SU-DHL-6 (cell line): ENCODE measurements at regions not wholly inside any gene's neighbourhood (a gene's known extent, or its start where the extent isn't known, plus 50 kb on each side); places are given as distances from the start of the nearest gene placed in this dataset.

Experiments
- H2AFZ ChIP-seq: fragments of 200-600 bp; sonication (generic); 2 replicates; pipeline ENCODE4 v1.6.1; 2014; ENCODE audit warnings: low read depth, mild to moderate bottlenecking, moderate library complexity, mixed read lengths, antibody characterized with exemption, low read length; ENCODE audit not compliant: severe bottlenecking
- H3F3A ChIP-seq: fragments of 200-600 bp; shearing (Covaris generic); 2 replicates; pipeline ENCODE4 v1.6.0; 2016; ENCODE audit warnings: antibody characterized with exemption, mild to moderate bottlenecking; ENCODE audit not compliant: insufficient read depth
- H3K27ac ChIP-seq: fragments of 200-600 bp; sonication (generic); 2 replicates; pipeline ENCODE4 v1.5.1; 2016; ENCODE audit warnings: low read depth, mild to moderate bottlenecking, low read length, moderate library complexity, mixed read lengths
- H3K27me3 ChIP-seq: fragments of 200-600 bp; sonication (generic), shearing (Covaris generic); 2 replicates; pipeline ENCODE4 v1.6.0; 2014; ENCODE audit warnings: mild to moderate bottlenecking, low read length
- H3K36me3 ChIP-seq: fragments of 200-600 bp; sonication (generic); 2 replicates; pipeline ENCODE4 v1.6.1; 2014; ENCODE audit warnings: mild to moderate bottlenecking, low read length, mixed read lengths
- H3K4me2 ChIP-seq: fragments of 300-600, 200-600 bp; shearing (Covaris generic), sonication (generic); 2 replicates; pipeline ENCODE4 v1.6.0; 2014; ENCODE audit warnings: low read length, low read depth, mild to moderate bottlenecking; ENCODE audit not compliant: poor library complexity, severe bottlenecking
- H3K4me3 ChIP-seq: fragments of 200-600 bp; sonication (generic); 2 replicates; pipeline ENCODE4 v1.5.1; 2014; ENCODE audit warnings: antibody characterized with exemption, low read length, mild to moderate bottlenecking, mixed read lengths; ENCODE audit not compliant: insufficient read depth, poor library complexity, severe bottlenecking
- H3K79me2 ChIP-seq: fragments of 200-600 bp; sonication (generic); 2 replicates; pipeline ENCODE4 v1.6.1; 2014; ENCODE audit warnings: mild to moderate bottlenecking, low read length, moderate library complexity; ENCODE audit not compliant: insufficient read depth
- H3K9ac ChIP-seq: fragments of 200-600 bp; sonication (generic); 2 replicates; pipeline ENCODE4 v1.7.0; 2014; ENCODE audit warnings: mild to moderate bottlenecking, low read length
- H3K9me2 ChIP-seq: fragments of 200-600 bp; sonication (generic); replicated peaks from 2 replicates; pipeline ENCODE4 v1.6.1; 2014; ENCODE audit warnings: low read length; ENCODE audit not compliant: insufficient read depth
- H3K9me3 ChIP-seq: fragments of 200-600 bp; sonication (generic); 2 replicates; pipeline ENCODE4 v1.6.1; 2014; ENCODE audit warnings: low read length, mixed read lengths; ENCODE audit not compliant: insufficient read depth
- H4K20me1 ChIP-seq: fragments of 200-600 bp; sonication (generic); 2 replicates; pipeline ENCODE4 v1.6.1; 2014; ENCODE audit warnings: low read depth, mild to moderate bottlenecking, antibody characterized with exemption, low read length, moderate library complexity, mixed read lengths
- EZH2phosphoT487 ChIP-seq: fragments of 200-600 bp; sonication (generic), shearing (Covaris generic); conservative IDR thresholded peaks from 2 replicates; pipeline ENCODE4 v1.6.1; 2018; ENCODE audit warnings: mild to moderate bottlenecking, antibody characterized with exemption, low read length, moderate library complexity, mixed read lengths
- TF ChIP-seq, protein P1 (sequence below): fragments of 200-600 bp; sonication (generic); IDR thresholded peaks from one replicate; pipeline ENCODE4 v1.5.1; 2017; ENCODE audit warnings: antibody characterized with exemption, mild to moderate bottlenecking, low read length, moderate library complexity; ENCODE audit not compliant: insufficient read depth, poor library complexity, severe bottlenecking

DNA sequence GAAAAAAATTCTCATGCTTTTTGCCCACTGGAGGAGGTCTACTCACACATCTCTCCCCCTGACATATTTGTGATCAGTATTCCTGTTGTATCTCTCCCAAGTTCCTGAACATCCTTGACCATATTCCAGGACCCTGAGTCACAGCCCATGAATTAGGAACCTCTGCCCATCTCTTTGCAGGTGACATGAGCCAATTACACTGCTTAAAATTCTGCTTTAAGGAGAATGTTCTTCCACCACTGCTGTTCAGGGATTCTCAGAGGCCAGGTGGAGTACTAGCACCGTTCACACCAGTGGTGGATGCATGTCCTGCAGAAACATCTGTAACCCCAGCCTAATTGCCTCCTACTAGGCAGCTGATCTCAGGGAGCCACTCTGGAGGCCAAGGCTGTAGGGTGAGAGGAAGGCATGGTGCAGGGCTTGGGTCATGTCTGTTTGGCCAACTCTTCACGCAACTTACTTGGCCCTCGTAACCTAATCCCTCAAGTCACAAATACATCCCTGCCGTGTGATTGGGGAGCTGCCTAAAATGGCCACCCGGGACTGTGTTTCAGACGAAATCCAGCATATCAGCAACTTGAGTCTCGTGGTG, 104.8 kb downstream of the GGTLC2 start:
- Histone ChIP-seq H3K4me3 (no peak overlapping the region), H3K36me3 (no peaks in the 10 kb centered on the region), H3K79me2 (no peaks in the 10 kb centered on the region), H3K9ac (no peak overlapping the region), H4K20me1 (no peaks in the 10 kb centered on the region), H3K9me2 (no peaks in the 10 kb centered on the region), H3K27me3 (no peaks in the 10 kb centered on the region), H3F3A (peaks cover 5% of the 10 kb centered on the region; the same call in 1 of the 2 replicates), H3K27ac (no peak overlapping the region), H2AFZ (no peak overlapping the region), H3K4me2 (no peak overlapping the region), H3K9me3 (no peaks in the 10 kb centered on the region)
- TF ChIP-seq, protein P1, sequence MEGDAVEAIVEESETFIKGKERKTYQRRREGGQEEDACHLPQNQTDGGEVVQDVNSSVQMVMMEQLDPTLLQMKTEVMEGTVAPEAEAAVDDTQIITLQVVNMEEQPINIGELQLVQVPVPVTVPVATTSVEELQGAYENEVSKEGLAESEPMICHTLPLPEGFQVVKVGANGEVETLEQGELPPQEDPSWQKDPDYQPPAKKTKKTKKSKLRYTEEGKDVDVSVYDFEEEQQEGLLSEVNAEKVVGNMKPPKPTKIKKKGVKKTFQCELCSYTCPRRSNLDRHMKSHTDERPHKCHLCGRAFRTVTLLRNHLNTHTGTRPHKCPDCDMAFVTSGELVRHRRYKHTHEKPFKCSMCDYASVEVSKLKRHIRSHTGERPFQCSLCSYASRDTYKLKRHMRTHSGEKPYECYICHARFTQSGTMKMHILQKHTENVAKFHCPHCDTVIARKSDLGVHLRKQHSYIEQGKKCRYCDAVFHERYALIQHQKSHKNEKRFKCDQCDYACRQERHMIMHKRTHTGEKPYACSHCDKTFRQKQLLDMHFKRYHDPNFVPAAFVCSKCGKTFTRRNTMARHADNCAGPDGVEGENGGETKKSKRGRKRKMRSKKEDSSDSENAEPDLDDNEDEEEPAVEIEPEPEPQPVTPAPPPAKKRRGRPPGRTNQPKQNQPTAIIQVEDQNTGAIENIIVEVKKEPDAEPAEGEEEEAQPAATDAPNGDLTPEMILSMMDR, result no peak
- no peak for TF ChIP-seq EZH2phosphoT487

DNA sequence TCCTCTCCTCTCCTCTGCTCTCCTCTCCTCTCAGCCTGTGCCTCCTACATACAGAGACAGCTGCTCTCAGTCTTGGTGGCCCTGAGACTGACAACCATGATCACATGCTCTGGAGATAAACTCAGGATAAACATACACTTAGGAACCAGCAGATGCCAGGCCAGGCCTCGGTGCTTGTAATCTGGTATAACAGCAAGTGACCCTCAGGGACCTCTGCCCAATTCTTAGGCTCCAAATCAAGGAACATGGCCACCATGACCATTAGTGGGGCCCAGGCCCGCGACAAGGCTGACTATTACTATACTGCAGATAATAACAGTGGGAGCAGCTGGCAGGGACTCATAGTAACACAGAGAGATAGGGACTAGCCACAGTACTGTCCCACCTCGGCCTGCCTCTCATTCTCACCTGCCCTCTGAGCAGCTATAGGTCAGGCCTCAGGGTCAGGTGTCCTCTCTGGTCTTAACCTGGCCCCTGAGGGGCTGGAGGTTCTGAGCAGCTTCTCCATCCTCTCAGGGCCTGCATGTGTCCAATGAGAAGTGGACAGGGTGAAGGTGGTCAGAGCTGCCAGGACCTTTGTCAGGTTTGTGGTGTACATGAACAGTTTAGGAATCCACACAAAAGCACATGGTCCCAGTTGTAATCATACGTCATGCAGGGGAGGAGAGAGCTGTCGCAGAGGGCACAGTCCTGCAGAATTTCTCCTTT, 106.1 kb downstream of the GGTLC2 start:
- no peak overlapping the region for H3K27ac ChIP-seq
- no peaks in the 10 kb centered on the region for H3K9me3 ChIP-seq
- no peak for TF ChIP-seq EZH2phosphoT487
- TF ChIP-seq, protein P1, result no peak
- H3K9ac ChIP-seq, result no peak overlapping the region
- no peaks in the 10 kb centered on the region for H3K27me3 ChIP-seq
- H3K4me2 ChIP-seq, result no peak overlapping the region
- no peaks in the 10 kb centered on the region for H3K9me2 ChIP-seq
- peaks cover 5% of the 10 kb centered on the region; the same call in 1 of the 2 replicates for H3F3A ChIP-seq
- no peaks in the 10 kb centered on the region for H3K79me2 ChIP-seq
- H4K20me1 ChIP-seq, result no peaks in the 10 kb centered on the region
- H3K36me3 ChIP-seq, result no peaks in the 10 kb centered on the region
- H3K4me3 ChIP-seq, result no peak overlapping the region
- H2AFZ ChIP-seq, result no peak overlapping the region

DNA sequence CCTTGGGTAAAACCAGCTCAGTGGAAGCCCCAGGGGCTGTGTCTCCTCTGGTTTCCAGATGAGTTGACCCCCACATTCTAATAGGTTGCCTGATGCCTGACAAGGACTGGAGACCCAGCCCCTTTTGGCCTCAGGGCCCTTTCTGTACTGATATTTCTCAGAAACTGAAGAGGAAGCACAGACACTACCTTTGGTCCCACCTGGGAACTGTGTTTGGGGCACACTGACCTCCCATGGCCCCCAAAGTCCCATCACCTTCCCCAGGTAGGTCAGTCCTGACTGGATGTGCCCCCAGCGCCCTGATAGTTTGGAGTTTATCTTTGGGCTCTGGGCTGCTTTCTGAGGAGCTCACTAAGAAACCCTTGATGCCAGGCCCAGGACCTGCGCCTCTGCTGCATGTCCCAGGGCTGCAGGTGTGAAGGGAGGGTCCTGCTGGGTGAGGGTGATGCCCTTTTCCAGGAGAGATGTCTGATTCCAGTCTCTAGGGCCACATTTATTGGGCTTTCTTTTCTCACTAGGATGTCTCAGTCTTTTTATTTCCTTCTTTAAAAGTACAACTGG, 106.7 kb downstream of the GGTLC2 start:
- no peak overlapping the region for H3K4me2 ChIP-seq
- no peak overlapping the region for H3K9ac ChIP-seq
- H3K9me3 ChIP-seq, result no peaks in the 10 kb centered on the region
- H2AFZ ChIP-seq, result no peak overlapping the region
- H3K27me3 ChIP-seq, result no peaks in the 10 kb centered on the region
- H3K79me2 ChIP-seq, result no peaks in the 10 kb centered on the region
- H4K20me1 ChIP-seq, result no peaks in the 10 kb centered on the region
- H3K4me3 ChIP-seq, result no peak overlapping the region
- no peak overlapping the region for H3K27ac ChIP-seq
- peaks cover 5% of the 10 kb centered on the region; the same call in 1 of the 2 replicates for H3F3A ChIP-seq
- no peaks in the 10 kb centered on the region for H3K9me2 ChIP-seq
- TF ChIP-seq, protein P1, result no peak
- no peak for TF ChIP-seq EZH2phosphoT487
- H3K36me3 ChIP-seq, result no peaks in the 10 kb centered on the region
